HEK293 (cell line): ENCODE measurements at regions not wholly inside any gene's neighbourhood (a gene's known extent, or its start where the extent isn't known, plus 50 kb on each side); places are given as distances from the start of the nearest gene placed in this dataset.
A peak's percentile ranks its signal among the peaks of the same experiment; 100 is the strongest.

ENCODE experiments used
- CTCF ChIA-PET: fragments of 350-600 bp; formaldehyde crosslinking; extraction: SDS; loops from one replicate; lab custom pipeline; 2021; ENCODE audit warnings: antibody characterized with exemption; lab: Yijun Ruan, JAX
- POLR2A ChIA-PET: fragments of 300-600 bp; formaldehyde crosslinking; extraction: SDS; loops from one replicate; lab custom pipeline; 2020; ENCODE audit warnings: antibody characterized with exemption, inconsistent platforms; lab: Yijun Ruan, JAX
- H3K27ac ChIP-seq: fragments of 200-500 bp; sonication (Bioruptor generic); 2 replicates; pipeline ENCODE4 v1.5.1; 2014; ENCODE audit warnings: low read depth, low read length, control low read depth, inconsistent platforms; ENCODE audit errors: extremely low read depth
- H3K36me3 ChIP-seq, 2 experiments: fragments of 200-500 bp in 1 of 2; sonication (Bioruptor generic) in 1 of 2; 1 replicate in 1 of 2; 2 replicates in 1 of 2; pipeline ENCODE4 v1.5.1; 2014 to 2017; ENCODE audit warnings: inconsistent platforms in 2 of 2, low read length in 2 of 2; ENCODE audit not compliant: control insufficient read depth in 2 of 2, insufficient read depth in 1 of 2
- H3K4me1 ChIP-seq: fragments of 200-500 bp; sonication (Bioruptor generic); 2 replicates; pipeline ENCODE4 v1.5.1; 2014; ENCODE audit warnings: mild to moderate bottlenecking, low read length, inconsistent platforms; ENCODE audit not compliant: control insufficient read depth, insufficient read depth
- H3K4me3 ChIP-seq: 2 replicates; pipeline ENCODE4 v1.5.1; 2011; ENCODE audit warnings: low read depth, mild to moderate bottlenecking, control low read depth, low read length, moderate library complexity
- H3K9me3 ChIP-seq: fragments of 200-500 bp; sonication (Bioruptor generic); 2 replicates; pipeline ENCODE4 v1.5.1; 2014; ENCODE audit warnings: low read depth, low read length, inconsistent platforms; ENCODE audit not compliant: control insufficient read depth, insufficient read depth
- BCL11B ChIP-seq: fragments of 450-650 bp; formaldehyde crosslinking; IDR thresholded peaks from 2 replicates; pipeline ENCODE4 v1.5.1; 2016; ENCODE audit warnings: low read depth, missing biosample characterization, missing genetic modification characterization
- KLF16 ChIP-seq: fragments of 450-650 bp; formaldehyde crosslinking; IDR thresholded peaks from 2 replicates; pipeline ENCODE4 v1.5.1; 2017; ENCODE audit warnings: missing biosample characterization, missing genetic modification characterization
- PRDM10 ChIP-seq: fragments of 450-650 bp; formaldehyde crosslinking; IDR thresholded peaks from 2 replicates; pipeline ENCODE4 v1.5.1; 2016; ENCODE audit warnings: missing biosample characterization, missing genetic modification characterization
- PRDM4 ChIP-seq: fragments of 450-650 bp; formaldehyde crosslinking; IDR thresholded peaks from 2 replicates; pipeline ENCODE4 v1.5.1; 2017; ENCODE audit warnings: missing biosample characterization, missing genetic modification characterization
- SP2 ChIP-seq: fragments of 450-650 bp; formaldehyde crosslinking; IDR thresholded peaks from 2 replicates; pipeline ENCODE4 v1.5.1; 2016; ENCODE audit warnings: missing biosample characterization, missing genetic modification characterization
- YY2 ChIP-seq: fragments of 450-650 bp; formaldehyde crosslinking; IDR thresholded peaks from 2 replicates; pipeline ENCODE4 v1.5.1; 2016; ENCODE audit warnings: missing biosample characterization, missing genetic modification characterization
- ZBTB1 ChIP-seq: fragments of 450-650 bp; formaldehyde crosslinking; IDR thresholded peaks from 2 replicates; pipeline ENCODE4 v1.5.1; 2016; ENCODE audit warnings: missing biosample characterization, missing genetic modification characterization
- ZFHX2 ChIP-seq: fragments of 450-650 bp; formaldehyde crosslinking; conservative IDR thresholded peaks from 2 replicates; pipeline ENCODE4 v1.5.1; 2016; ENCODE audit warnings: missing biosample characterization, missing genetic modification characterization
- ZFP3 ChIP-seq: fragments of 450-650 bp; formaldehyde crosslinking; IDR thresholded peaks from 2 replicates; pipeline ENCODE4 v1.5.1; 2016; ENCODE audit warnings: low read depth, missing biosample characterization, missing genetic modification characterization
- ZNF239 ChIP-seq: fragments of 450-650 bp; formaldehyde crosslinking; IDR thresholded peaks from 2 replicates; pipeline ENCODE4 v1.5.1; 2016; ENCODE audit warnings: missing biosample characterization, missing genetic modification characterization
- ZNF248 ChIP-seq: fragments of 450-650 bp; formaldehyde crosslinking; IDR thresholded peaks from 2 replicates; pipeline ENCODE4 v1.5.1; 2017; ENCODE audit warnings: missing biosample characterization, missing genetic modification characterization
- ZNF335 ChIP-seq: fragments of 450-650 bp; formaldehyde crosslinking; conservative IDR thresholded peaks from 2 replicates; pipeline ENCODE4 v1.5.1; 2016; ENCODE audit warnings: missing biosample characterization, missing genetic modification characterization
- ZNF404 ChIP-seq: fragments of 450-650 bp; formaldehyde crosslinking; IDR thresholded peaks from 2 replicates; pipeline ENCODE4 v1.5.1; 2017; ENCODE audit warnings: missing biosample characterization, missing genetic modification characterization
- ZNF426 ChIP-seq: fragments of 450-650 bp; formaldehyde crosslinking; IDR thresholded peaks from 2 replicates; pipeline ENCODE4 v1.5.1; 2017; ENCODE audit warnings: missing biosample characterization, missing genetic modification characterization, mild to moderate bottlenecking, inconsistent platforms, moderate library complexity
- ZNF48 ChIP-seq: fragments of 450-650 bp; formaldehyde crosslinking; IDR thresholded peaks from 2 replicates; pipeline ENCODE4 v1.5.1; 2016; ENCODE audit warnings: missing biosample characterization, missing genetic modification characterization
- ZNF549 ChIP-seq: fragments of 450-650 bp; IDR thresholded peaks from 2 replicates; pipeline ENCODE4 v1.5.1; 2018; ENCODE audit warnings: missing biosample characterization, missing genetic modification characterization, mild to moderate bottlenecking, inconsistent platforms, moderate library complexity
- ZNF596 ChIP-seq: fragments of 450-650 bp; IDR thresholded peaks from 2 replicates; pipeline ENCODE4 v1.5.0; 2018; ENCODE audit warnings: missing biosample characterization, mild to moderate bottlenecking, missing genetic modification characterization, moderate library complexity
- ZNF621 ChIP-seq: fragments of 450-650 bp; formaldehyde crosslinking; IDR thresholded peaks from 2 replicates; pipeline ENCODE4 v1.5.1; 2017; ENCODE audit warnings: missing biosample characterization, missing genetic modification characterization
- ZNF791 ChIP-seq: fragments of 450-650 bp; formaldehyde crosslinking; IDR thresholded peaks from 2 replicates; pipeline ENCODE4 v1.5.1; 2016; ENCODE audit warnings: missing biosample characterization, missing genetic modification characterization
- ZSCAN18 ChIP-seq: fragments of 450-650 bp; formaldehyde crosslinking; IDR thresholded peaks from 2 replicates; pipeline ENCODE4 v1.5.1; 2016; ENCODE audit warnings: missing biosample characterization, missing genetic modification characterization
- ZSCAN30 ChIP-seq: fragments of 450-650 bp; IDR thresholded peaks from 2 replicates; pipeline ENCODE4 v1.5.1; 2018; ENCODE audit warnings: missing biosample characterization, mild to moderate bottlenecking, missing genetic modification characterization, moderate library complexity
- TF ChIP-seq, protein P1 (sequence below): fragments of 450-650 bp; formaldehyde crosslinking; IDR thresholded peaks from 2 replicates; pipeline ENCODE4 v1.5.1; 2017; ENCODE audit warnings: missing biosample characterization, missing genetic modification characterization

- Histone ChIP-seq H3K36me3 (no peaks in the 10 kb centered on the region), H3K27ac (no peak overlapping the region), H3K9me3 (no peaks in the 10 kb centered on the region), H3K4me3 (no peak overlapping the region), H3K4me1 (no peaks in the 10 kb centered on the region)
- TF ChIP-seq ZNF596 (no peak), ZNF621 (tag by site-specific recombination) (no peak), ZNF48 (no peak), PRDM4 (tag by site-specific recombination) (no peak), ZNF404 (tag by site-specific recombination) (no peak), ZNF426 (no peak), PRDM10 (tag by site-specific recombination) (no peak)
- CTCF ChIA-PET = interaction anchor here (0.6 kb wide), 1 partner anchor 733 kb away, joined by 3 read pairs; no protein-coding TSS in a partner anchor
- POLR2A ChIA-PET = no interaction called here
These were observed 405.4 kb downstream of the SHANK2 start for GRCh38 chr11:70846781-70847655.

- H3K4me3 ChIP-seq = no peak overlapping the region
- ChIA-PET CTCF (interaction anchor here (0.7 kb wide), 1 partner anchor 24 kb away, joined by 5 read pairs; no protein-coding TSS in a partner anchor), POLR2A (no interaction called here)
- no peak for TF ChIP-seq ZFP3 (tag by site-specific recombination)
- TF ChIP-seq ZNF239 (tag by site-specific recombination) = peak; percentile 98
- H3K9me3 ChIP-seq = no peaks in the 10 kb centered on the region
- H3K4me1 ChIP-seq = no peaks in the 10 kb centered on the region
- no peaks in the 10 kb centered on the region for H3K36me3 ChIP-seq
- no peak overlapping the region for H3K27ac ChIP-seq
These were observed 404.1 kb downstream of the SHANK2 start for GRCh38 chr11:70848243-70848750.

DNA sequence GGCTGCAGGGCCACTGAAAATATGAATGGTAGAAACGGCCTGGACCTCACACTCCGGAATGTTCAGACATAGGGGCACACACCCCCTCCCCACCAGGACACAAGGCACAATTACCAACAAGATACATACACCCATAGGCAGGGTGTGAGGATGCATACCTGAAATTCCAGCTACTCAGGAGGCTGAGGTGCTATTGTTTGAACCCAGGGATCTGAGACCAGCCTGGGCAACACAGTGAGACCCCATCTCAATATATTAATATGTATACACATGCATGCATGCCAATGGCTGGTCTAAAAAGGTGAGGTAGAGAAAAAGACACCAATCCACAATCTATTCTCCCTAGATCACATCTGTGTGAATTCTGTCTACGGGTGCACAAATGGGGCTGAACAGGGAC, 403.3 kb downstream of the SHANK2 start:
- CTCF ChIA-PET = interaction anchor here (0.7 kb wide), 1 partner anchor 23 kb away, joined by 5 read pairs; no protein-coding TSS in a partner anchor
- H3K36me3 ChIP-seq = no peaks in the 10 kb centered on the region
- no peaks in the 10 kb centered on the region for H3K4me1 ChIP-seq
- no peaks in the 10 kb centered on the region for H3K9me3 ChIP-seq
- H3K27ac ChIP-seq = no peak overlapping the region
- POLR2A ChIA-PET = no interaction called here
- no peak overlapping the region for H3K4me3 ChIP-seq
- TF ChIP-seq ZFHX2 (tag by site-specific recombination) = no peak
- TF ChIP-seq ZNF335 (tag by site-specific recombination) = no peak
- no peak for TF ChIP-seq ZNF549 (tag by site-specific recombination)
- TF ChIP-seq, protein P1, sequence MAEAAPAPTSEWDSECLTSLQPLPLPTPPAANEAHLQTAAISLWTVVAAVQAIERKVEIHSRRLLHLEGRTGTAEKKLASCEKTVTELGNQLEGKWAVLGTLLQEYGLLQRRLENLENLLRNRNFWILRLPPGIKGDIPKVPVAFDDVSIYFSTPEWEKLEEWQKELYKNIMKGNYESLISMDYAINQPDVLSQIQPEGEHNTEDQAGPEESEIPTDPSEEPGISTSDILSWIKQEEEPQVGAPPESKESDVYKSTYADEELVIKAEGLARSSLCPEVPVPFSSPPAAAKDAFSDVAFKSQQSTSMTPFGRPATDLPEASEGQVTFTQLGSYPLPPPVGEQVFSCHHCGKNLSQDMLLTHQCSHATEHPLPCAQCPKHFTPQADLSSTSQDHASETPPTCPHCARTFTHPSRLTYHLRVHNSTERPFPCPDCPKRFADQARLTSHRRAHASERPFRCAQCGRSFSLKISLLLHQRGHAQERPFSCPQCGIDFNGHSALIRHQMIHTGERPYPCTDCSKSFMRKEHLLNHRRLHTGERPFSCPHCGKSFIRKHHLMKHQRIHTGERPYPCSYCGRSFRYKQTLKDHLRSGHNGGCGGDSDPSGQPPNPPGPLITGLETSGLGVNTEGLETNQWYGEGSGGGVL (tag by site-specific recombination) = no peak
- no peak for TF ChIP-seq BCL11B (tag by site-specific recombination)
- no peak for TF ChIP-seq ZNF791 (tag by site-specific recombination)
- no peak for TF ChIP-seq ZSCAN30
- TF ChIP-seq ZSCAN18 (tag by site-specific recombination) = no peak
- TF ChIP-seq SP2 (tag by site-specific recombination) = no peak
- no peak for TF ChIP-seq YY2
- TF ChIP-seq ZBTB1 (tag by site-specific recombination) = no peak
- no peak for TF ChIP-seq KLF16 (tag by site-specific recombination)
- TF ChIP-seq ZNF248 (tag by site-specific recombination) = no peak
